ENCODE measurements at regions not wholly inside any gene's neighbourhood (a gene's known extent, or its start where the extent isn't known, plus 50 kb on each side); places are given as distances from the start of the nearest gene placed in this dataset.

DNA sequence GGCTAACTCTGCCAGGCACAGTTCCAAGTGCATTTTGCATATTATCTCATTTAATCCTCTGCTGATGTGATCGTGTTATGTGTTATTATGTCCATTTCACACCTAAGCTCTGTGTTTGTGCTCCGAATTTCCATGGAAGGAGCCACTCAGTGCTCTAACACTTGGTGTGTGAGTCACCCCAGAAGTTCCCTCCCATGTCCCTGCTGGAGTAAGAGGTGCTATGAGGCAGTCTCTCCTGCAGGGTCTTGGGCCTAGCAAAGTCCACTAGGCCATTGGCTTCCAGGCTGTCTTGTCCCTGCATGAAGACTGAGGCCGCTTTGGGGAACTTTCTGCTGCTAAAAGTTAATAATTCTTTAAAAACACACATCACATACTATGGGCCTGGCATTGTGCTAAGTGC is 405.9 kb upstream of the SULF2 start:
- H3K36me3 ChIP-seq, result no peaks in the 10 kb centered on the region
- intact Hi-C loops (cut with DNase I), result no loop called here
- no peak overlapping the region for H3K27ac ChIP-seq
- TF ChIP-seq, protein P1, sequence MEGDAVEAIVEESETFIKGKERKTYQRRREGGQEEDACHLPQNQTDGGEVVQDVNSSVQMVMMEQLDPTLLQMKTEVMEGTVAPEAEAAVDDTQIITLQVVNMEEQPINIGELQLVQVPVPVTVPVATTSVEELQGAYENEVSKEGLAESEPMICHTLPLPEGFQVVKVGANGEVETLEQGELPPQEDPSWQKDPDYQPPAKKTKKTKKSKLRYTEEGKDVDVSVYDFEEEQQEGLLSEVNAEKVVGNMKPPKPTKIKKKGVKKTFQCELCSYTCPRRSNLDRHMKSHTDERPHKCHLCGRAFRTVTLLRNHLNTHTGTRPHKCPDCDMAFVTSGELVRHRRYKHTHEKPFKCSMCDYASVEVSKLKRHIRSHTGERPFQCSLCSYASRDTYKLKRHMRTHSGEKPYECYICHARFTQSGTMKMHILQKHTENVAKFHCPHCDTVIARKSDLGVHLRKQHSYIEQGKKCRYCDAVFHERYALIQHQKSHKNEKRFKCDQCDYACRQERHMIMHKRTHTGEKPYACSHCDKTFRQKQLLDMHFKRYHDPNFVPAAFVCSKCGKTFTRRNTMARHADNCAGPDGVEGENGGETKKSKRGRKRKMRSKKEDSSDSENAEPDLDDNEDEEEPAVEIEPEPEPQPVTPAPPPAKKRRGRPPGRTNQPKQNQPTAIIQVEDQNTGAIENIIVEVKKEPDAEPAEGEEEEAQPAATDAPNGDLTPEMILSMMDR (IDR thresholded peaks at IDR 0.05), result no peak
- no peaks in the 10 kb centered on the region for H3K9me3 ChIP-seq
- no peak for ATAC-seq
- no peaks in the 10 kb centered on the region for H3K4me1 ChIP-seq
- H3K4me3 ChIP-seq, result no peak overlapping the region
- no peak for DNase-seq
- WGBS, 2 donors, result 68 to 87% methylated on average over 3 of the region's 3 CpGs
- H3K27me3 ChIP-seq, result no peaks in the 10 kb centered on the region
- no peak for FAIRE-seq

DNA sequence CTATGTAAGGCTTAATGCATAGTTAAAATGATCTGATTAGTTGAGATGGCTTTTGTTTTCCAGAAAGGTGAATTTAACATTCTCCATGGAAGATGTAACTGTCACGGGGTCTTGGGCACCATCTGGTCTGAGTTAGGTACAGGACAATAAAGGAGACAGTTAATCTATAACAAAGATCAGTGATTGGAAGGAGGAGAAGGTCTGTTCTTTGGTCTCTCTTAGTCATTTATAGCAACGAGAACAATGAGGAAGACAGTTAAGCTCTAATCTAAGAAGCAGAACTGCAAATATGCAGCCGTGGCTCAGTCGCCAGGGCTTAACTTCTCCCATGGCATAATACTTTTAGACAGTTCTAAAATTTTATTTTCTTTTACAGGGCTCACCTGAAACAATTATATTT is 405.5 kb upstream of the SULF2 start:
- Histone ChIP-seq H3K36me3 (no peaks in the 10 kb centered on the region), H3K4me1 (no peaks in the 10 kb centered on the region), H3K27me3 (no peaks in the 10 kb centered on the region), H3K27ac (no peak overlapping the region), H3K9me3 (no peaks in the 10 kb centered on the region), H3K4me3 (no peak overlapping the region)
- DNase-seq (no peak), ATAC-seq (no peak), FAIRE-seq (no peak)
- WGBS, 2 donors, result 54 to 67% methylated on average over 4 of the region's 4 CpGs
- TF ChIP-seq, protein P1 (IDR thresholded peaks at IDR 0.05), result no peak
- intact Hi-C loops (cut with DNase I), result no loop called here

DNA sequence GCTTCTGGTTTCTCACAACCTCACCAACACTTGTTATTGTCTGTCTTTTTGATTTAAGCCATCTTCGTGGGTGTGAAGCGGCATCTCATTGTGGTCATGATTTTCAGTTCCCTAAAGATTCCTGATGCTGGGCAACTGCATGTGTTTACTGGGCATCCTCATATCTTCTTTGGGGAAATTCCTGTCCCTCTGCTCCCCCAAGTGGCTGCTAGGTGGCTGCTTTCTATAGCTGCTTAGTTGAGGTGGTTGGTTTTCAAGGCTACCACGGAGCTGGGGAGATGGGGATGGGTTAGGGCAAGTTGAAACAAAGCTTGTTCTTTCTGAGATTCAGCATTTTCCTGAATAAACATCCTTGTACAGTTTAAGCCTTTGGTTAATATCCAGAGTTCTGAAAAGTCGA is 403.9 kb upstream of the SULF2 start:
- DNase-seq (no peak), ATAC-seq (peak in 1 of 4 donors; percentile 31), FAIRE-seq (no peak)
- TF ChIP-seq, protein P1 (IDR thresholded peaks at IDR 0.05), result no peak
- H3K4me3 ChIP-seq, result no peak overlapping the region
- H3K27ac ChIP-seq, result no peak overlapping the region
- H3K36me3 ChIP-seq, result no peaks in the 10 kb centered on the region
- no peaks in the 10 kb centered on the region for H3K9me3 ChIP-seq
- H3K4me1 ChIP-seq, result no peaks in the 10 kb centered on the region
- no peaks in the 10 kb centered on the region for H3K27me3 ChIP-seq
- intact Hi-C loops (cut with DNase I), result no loop called here
- WGBS, 2 donors, result 56 to 65% methylated on average over 4 of the region's 4 CpGs

DNA sequence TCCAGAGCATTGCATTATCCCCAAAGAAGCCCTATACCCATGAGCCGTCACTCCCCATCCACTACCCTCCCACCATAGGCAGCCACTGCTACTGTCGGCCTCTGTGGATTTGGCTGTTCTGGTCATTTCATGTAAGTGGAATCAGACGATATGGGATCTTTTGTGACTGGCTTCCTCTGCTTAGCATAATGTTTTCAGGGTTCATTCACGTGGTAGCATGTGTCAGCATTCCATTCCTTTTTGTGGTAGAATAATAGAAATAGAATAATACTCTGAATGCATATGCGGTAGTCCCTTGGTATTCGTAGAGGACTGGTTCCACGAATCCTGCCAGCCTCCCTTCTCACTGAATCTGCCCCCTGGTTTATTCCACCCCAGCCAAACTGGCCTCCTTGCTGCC is 402.6 kb upstream of the SULF2 start:
- intact Hi-C loops (cut with DNase I), result no loop called here
- Histone ChIP-seq H3K9me3 (no peaks in the 10 kb centered on the region), H3K4me1 (no peaks in the 10 kb centered on the region), H3K27ac (no peak overlapping the region), H3K36me3 (no peaks in the 10 kb centered on the region), H3K27me3 (no peaks in the 10 kb centered on the region), H3K4me3 (no peak overlapping the region)
- TF ChIP-seq, protein P1 (IDR thresholded peaks at IDR 0.05), result no peak
- WGBS, 2 donors, result 79 to 89% methylated on average over 7 of the region's 7 CpGs
- no peak for ATAC-seq
- no peak for DNase-seq
- no peak for FAIRE-seq

DNA sequence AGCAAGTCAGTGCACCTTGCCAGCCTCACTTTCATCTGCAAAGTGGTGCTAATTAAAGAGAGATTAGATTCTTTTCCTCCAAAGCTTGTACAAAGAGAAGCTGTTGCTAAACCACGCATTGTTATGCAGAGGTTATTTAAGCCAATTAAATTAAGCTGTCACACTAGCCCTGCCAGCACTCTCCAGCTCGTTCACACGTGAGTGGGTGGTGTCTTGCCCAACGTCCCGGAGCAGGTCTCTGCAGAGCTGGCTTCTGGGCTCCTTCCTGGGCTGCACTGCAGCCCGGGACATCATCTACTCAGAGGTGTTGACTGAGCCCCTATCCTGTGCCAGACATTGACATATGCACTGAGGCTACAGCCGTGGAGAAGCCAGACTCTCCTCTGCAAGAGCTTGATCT is 401.6 kb upstream of the SULF2 start:
- Histone ChIP-seq H3K27me3 (no peaks in the 10 kb centered on the region), H3K9me3 (no peaks in the 10 kb centered on the region), H3K36me3 (no peaks in the 10 kb centered on the region), H3K27ac (no peak overlapping the region), H3K4me3 (no peak overlapping the region), H3K4me1 (no peaks in the 10 kb centered on the region)
- intact Hi-C loops (cut with DNase I), result no loop called here
- DNase-seq (no peak), ATAC-seq (no peak), FAIRE-seq (no peak)
- TF ChIP-seq, protein P1 (IDR thresholded peaks at IDR 0.05), result no peak
- 50 to 60% methylated on average over 7 of the region's 7 CpGs for WGBS, 2 donors
